GM19351 (cell line): ENCODE measurements at regions not wholly inside any gene's neighbourhood (a gene's known extent, or its start where the extent isn't known, plus 50 kb on each side); places are given as distances from the start of the nearest gene placed in this dataset.

Experiments used
- ATAC-seq: cut with Tn5 transposase; IDR thresholded peaks from one replicate; pipeline ENCODE4 v1.9.1; 2021; ENCODE audit warnings: mild to moderate bottlenecking, moderate library complexity; ENCODE audit not compliant: unreplicated experiment

- ATAC-seq, result no peak
Observed at GRCh38 chr14:97413966-97414717, 617.0 kb downstream of the VRK1 start.

- no peak for ATAC-seq
Observed at GRCh38 chr14:97414718-97415098, 617.5 kb downstream of the VRK1 start.

- ATAC-seq, result no peak
Observed at GRCh38 chr14:97415907-97416306, 618.7 kb downstream of the VRK1 start.

- no peak for ATAC-seq
Observed at GRCh38 chr14:97416550-97416949, 619.4 kb downstream of the VRK1 start.

GRCh38 chr14:97417331-97417730, 620.1 kb downstream of the VRK1 start:
- no peak for ATAC-seq

- ATAC-seq, result no peak
Observed at GRCh38 chr14:97420211-97420610, 623.0 kb downstream of the VRK1 start.

- no peak for ATAC-seq
Observed at GRCh38 chr14:97426776-97427175, 629.6 kb downstream of the VRK1 start.

- ATAC-seq, result no peak
Observed at GRCh38 chr14:97428808-97429440, 631.7 kb downstream of the VRK1 start.

GRCh38 chr14:97432586-97432985, 635.4 kb downstream of the VRK1 start:
- no peak for ATAC-seq

GRCh38 chr14:97441740-97442362, 644.7 kb downstream of the VRK1 start:
- ATAC-seq, result no peak

- no peak for ATAC-seq
Observed at GRCh38 chr14:97442363-97442762, 645.2 kb downstream of the VRK1 start.

- ATAC-seq, result no peak
Observed at GRCh38 chr14:97443412-97443811, 646.2 kb downstream of the VRK1 start.

- no peak for ATAC-seq
Observed at GRCh38 chr14:97444248-97444647, 647.1 kb downstream of the VRK1 start.

- no peak for ATAC-seq
Observed at GRCh38 chr14:97445367-97445766, 648.2 kb downstream of the VRK1 start.

GRCh38 chr14:97446087-97446486, 648.9 kb downstream of the VRK1 start:
- ATAC-seq, result no peak

GRCh38 chr14:97452314-97452713, 655.1 kb downstream of the VRK1 start:
- ATAC-seq, result no peak

GRCh38 chr14:97453991-97454390, 656.8 kb downstream of the VRK1 start:
- ATAC-seq, result no peak

GRCh38 chr14:97456462-97456861, 659.3 kb downstream of the VRK1 start:
- ATAC-seq, result no peak

- no peak for ATAC-seq
Observed at GRCh38 chr14:97456958-97457357, 659.8 kb downstream of the VRK1 start.

GRCh38 chr14:97457575-97458085, 660.4 kb downstream of the VRK1 start:
- no peak for ATAC-seq

GRCh38 chr14:97458255-97458654, 661.1 kb downstream of the VRK1 start:
- ATAC-seq, result no peak
